Stimulated activated naive CD8-positive, alpha-beta T cell treated with anti-CD3 and anti-CD28 coated beads, Interleukin-15, Interleukin-2, amounts not matched to agents 100 ng/mL and 50 ng/mL, for 24 hours (primary cell): ENCODE measurements at regions not wholly inside any gene's neighbourhood (a gene's known extent, or its start where the extent isn't known, plus 50 kb on each side); places are given as distances from the start of the nearest gene placed in this dataset.

Source experiments
- H3K27ac Mint-ChIP-seq: one replicate; pipeline ENCODE4 v1.8.0; 2021; ENCODE audit warnings: mild to moderate bottlenecking, mixed read lengths
- H3K27me3 Mint-ChIP-seq: one replicate; pipeline ENCODE4 v1.8.0; 2021; ENCODE audit warnings: mixed read lengths
- H3K36me3 Mint-ChIP-seq: one replicate; pipeline ENCODE4 v1.8.0; 2021; ENCODE audit warnings: low read depth, mixed read lengths
- H3K4me1 Mint-ChIP-seq: one replicate; pipeline ENCODE4 v1.8.0; 2021; ENCODE audit warnings: low read depth, mixed read lengths
- H3K4me3 Mint-ChIP-seq: one replicate; pipeline ENCODE4 v1.8.0; 2021; ENCODE audit warnings: mild to moderate bottlenecking, mixed read lengths
- H3K9me3 Mint-ChIP-seq: one replicate; pipeline ENCODE4 v1.8.0; 2021; ENCODE audit warnings: mixed read lengths

DNA sequence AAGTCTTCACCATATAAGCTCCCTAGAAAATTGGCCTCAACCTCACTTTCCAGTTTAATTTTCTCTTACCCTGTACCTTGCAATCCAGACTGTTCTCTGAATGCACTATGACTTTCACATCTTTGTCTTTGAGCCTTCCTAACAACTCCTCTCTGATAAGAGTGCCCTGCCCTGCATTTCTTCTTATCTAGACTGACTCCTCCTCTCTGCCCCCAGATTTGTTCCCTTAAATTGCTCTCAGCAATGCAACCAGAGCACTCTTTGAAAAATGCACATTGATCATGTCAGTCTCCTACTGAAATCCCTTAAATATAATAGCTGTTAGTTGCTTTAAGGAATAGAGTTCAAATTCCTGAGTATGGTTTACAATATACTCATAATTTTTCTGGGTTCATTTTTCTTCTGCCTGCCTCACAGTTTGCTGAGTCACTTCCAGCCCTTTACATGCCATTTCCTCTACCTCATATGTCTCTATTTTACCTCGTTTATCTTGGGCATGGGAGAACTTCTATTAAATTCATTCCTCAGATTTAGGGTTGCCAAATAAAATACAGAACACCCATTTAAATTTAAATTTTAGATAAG is 582.7 kb upstream of the AADAT start:
- Mint-ChIP-seq H3K4me1 (no peaks in the 10 kb centered on the region), H3K27me3 (no peaks in the 10 kb centered on the region), H3K4me3 (no peak overlapping the region), H3K27ac (no peak overlapping the region), H3K9me3 (peaks cover 16% of the 10 kb centered on the region), H3K36me3 (no peaks in the 10 kb centered on the region)

DNA sequence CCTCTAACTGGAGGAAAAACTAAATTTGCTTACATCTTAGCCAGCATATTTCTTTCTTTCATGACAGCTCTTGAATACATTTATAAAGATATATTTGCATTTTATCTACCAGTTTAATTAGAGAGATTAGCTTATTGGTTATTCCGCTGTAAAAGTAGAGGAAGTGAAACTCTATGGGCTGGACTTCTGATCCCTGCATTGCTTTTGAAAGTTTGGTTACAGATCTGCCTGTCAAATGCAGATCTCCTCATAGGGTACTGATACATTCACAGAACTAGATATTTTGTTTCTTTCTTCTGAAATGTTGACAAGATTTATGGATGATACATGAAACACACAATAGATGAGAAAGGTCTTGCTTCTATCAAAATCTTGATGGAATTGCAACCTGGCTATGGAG is 581.4 kb upstream of the AADAT start:
- Mint-ChIP-seq H3K27me3 (no peaks in the 10 kb centered on the region), H3K4me1 (no peaks in the 10 kb centered on the region), H3K27ac (no peak overlapping the region), H3K4me3 (no peak overlapping the region), H3K9me3 (peaks cover 17% of the 10 kb centered on the region), H3K36me3 (no peaks in the 10 kb centered on the region)

DNA sequence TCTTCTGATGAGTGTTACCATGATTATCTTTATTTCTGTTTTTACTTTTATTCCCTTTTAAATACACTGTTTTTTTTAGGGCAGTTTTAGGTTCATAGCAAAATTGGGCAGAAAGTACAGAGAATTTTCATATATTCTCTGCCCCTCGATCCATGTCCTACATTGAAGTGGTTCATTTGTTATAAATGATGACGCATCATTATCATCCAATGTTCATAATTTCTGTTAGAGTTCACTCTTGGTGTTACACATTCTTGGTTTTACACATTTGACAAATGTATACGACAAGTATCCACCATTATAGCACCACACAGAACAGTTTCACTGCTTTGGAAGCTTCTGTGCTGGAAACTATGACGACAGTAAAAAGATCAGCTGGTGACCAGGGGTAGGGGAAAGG is 578.1 kb upstream of the AADAT start:
- H3K4me1 Mint-ChIP-seq = no peaks in the 10 kb centered on the region
- H3K27me3 Mint-ChIP-seq = no peaks in the 10 kb centered on the region
- H3K27ac Mint-ChIP-seq = no peak overlapping the region
- H3K4me3 Mint-ChIP-seq = no peak overlapping the region
- peaks cover 17% of the 10 kb centered on the region for H3K9me3 Mint-ChIP-seq
- no peaks in the 10 kb centered on the region for H3K36me3 Mint-ChIP-seq

DNA sequence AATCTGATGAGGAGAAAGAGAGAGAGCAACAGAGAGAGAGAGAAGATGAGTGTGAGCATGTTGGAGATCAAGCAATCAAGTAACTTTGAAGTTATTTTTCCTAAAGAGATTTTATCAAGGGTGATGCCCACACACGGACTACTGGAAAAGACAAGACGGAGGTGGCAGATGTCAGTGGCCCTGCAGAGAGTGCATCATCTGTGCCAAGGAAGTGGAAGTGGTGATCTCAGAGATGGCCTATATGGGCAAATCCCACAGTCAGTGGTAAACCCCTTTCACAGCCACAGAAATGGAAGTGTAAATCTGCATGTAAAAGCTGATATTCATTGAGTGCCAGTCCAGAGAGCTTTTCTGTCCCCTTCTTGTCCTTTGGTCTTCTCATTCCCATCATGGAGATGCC is 577.2 kb upstream of the AADAT start:
- Mint-ChIP-seq H3K4me1 (no peaks in the 10 kb centered on the region), H3K9me3 (peaks cover 11% of the 10 kb centered on the region), H3K4me3 (no peak overlapping the region), H3K36me3 (no peaks in the 10 kb centered on the region), H3K27ac (no peak overlapping the region), H3K27me3 (no peaks in the 10 kb centered on the region)

DNA sequence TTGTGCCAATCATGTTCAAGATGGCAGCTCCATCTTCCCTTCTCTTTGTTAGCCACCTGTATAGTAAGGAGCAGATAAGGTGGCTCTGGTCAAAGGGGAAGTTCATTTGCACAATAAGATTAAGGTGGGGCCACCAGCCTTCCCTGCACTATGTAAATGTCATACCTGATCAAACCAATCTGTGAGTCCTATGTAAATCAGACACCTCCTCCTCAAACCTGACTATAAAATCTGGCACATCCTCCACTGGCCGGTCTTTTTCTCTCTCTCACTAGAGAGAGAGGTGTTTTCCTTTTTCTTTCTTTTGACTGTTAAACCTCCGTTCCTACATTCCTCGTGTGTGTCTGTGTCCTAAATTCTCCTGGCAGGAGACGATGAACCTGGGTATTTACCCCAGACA is 572.5 kb upstream of the AADAT start:
- H3K9me3 Mint-ChIP-seq = peaks cover 5% of the 10 kb centered on the region
- no peaks in the 10 kb centered on the region for H3K36me3 Mint-ChIP-seq
- H3K27ac Mint-ChIP-seq = no peak overlapping the region
- H3K4me3 Mint-ChIP-seq = no peak overlapping the region
- H3K4me1 Mint-ChIP-seq = no peaks in the 10 kb centered on the region
- H3K27me3 Mint-ChIP-seq = no peaks in the 10 kb centered on the region

DNA sequence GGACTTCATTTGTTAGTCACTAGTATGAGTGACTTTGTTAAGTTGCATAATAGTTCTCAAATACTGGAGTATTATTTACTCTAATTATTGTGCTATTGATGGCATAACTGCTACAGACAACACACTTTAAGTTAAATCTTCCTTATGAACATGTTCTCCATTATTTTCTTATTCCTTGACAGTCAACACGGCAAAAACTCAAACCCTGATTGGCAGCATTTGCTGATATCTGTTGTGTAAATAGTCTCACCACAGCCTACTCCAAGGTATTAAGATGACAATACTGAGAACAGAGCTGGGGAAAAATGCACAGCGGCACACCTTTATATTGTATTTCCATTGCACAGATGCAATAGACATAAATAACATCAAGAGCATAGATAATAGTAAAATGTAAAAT is 568.0 kb upstream of the AADAT start:
- Mint-ChIP-seq H3K27ac (no peak overlapping the region), H3K4me3 (no peak overlapping the region), H3K9me3 (no peaks in the 10 kb centered on the region), H3K4me1 (no peaks in the 10 kb centered on the region), H3K36me3 (no peaks in the 10 kb centered on the region), H3K27me3 (no peaks in the 10 kb centered on the region)

DNA sequence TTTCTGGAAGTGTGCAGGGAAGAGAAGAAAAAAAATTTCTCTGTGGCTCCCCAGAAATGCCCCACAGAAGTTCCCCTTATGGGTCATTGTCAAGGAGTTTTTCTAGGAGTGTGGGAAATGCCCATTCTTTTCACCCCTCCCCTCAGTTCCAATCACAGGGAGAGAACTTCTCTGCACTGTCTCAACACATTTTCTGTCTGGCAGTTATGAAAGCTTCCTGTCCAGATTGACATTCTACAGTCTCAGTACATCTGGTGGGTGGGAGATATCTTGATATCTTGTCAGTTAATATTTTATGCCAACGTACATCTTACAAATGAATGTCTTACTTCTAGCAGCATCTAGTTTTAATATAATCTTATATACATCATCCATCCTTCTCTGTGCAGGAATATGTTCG is 566.8 kb upstream of the AADAT start:
- no peaks in the 10 kb centered on the region for H3K4me1 Mint-ChIP-seq

DNA sequence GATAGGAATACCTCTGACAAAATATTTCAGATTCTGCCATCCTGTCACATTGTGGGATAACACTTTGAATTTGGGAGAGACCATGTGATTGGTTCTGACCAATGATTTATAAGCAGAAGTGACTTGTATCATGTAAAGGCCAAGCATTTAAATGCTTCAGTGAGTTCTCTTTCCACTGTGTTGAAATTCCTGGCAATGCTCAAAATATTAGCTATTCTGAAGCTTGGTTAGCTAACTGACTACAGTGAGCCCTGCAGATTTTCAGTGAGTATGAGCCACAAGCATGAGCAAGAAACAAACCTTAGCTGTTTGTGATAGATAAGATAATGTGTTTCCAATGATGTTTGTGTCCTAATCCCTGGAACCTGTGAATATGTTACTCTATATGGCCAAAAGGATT is 562.8 kb upstream of the AADAT start:
- no peaks in the 10 kb centered on the region for H3K9me3 Mint-ChIP-seq
- no peaks in the 10 kb centered on the region for H3K36me3 Mint-ChIP-seq
- H3K4me1 Mint-ChIP-seq = no peaks in the 10 kb centered on the region
- no peaks in the 10 kb centered on the region for H3K27me3 Mint-ChIP-seq
- no peak overlapping the region for H3K27ac Mint-ChIP-seq
- no peak overlapping the region for H3K4me3 Mint-ChIP-seq

More for the DNA sequence above, 566.8 kb upstream of the AADAT start:
- Mint-ChIP-seq H3K9me3 (no peaks in the 10 kb centered on the region), H3K27ac (no peak overlapping the region), H3K36me3 (no peaks in the 10 kb centered on the region), H3K4me3 (no peak overlapping the region), H3K27me3 (no peaks in the 10 kb centered on the region)

DNA sequence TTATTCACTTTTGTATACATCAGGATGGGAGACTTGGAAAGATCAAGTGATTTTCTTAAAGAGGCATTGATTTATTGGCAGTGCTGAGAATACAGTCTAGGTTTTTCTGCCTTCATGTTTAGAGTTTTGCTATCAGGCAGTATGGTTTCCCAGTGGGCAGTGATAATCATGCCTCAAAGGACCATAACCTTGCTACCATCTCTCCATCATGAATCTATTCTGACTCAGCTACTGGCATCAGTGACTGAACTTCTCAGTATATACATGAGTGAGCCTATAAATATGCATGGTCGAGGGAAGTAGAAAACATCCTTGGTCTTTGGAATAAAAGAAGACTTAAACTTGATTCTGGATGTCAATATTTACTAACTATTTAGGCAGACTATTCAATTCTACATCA is 562.0 kb upstream of the AADAT start:
- Mint-ChIP-seq H3K4me3 (no peak overlapping the region), H3K27ac (no peak overlapping the region), H3K4me1 (no peaks in the 10 kb centered on the region), H3K9me3 (no peaks in the 10 kb centered on the region), H3K36me3 (no peaks in the 10 kb centered on the region), H3K27me3 (no peaks in the 10 kb centered on the region)

DNA sequence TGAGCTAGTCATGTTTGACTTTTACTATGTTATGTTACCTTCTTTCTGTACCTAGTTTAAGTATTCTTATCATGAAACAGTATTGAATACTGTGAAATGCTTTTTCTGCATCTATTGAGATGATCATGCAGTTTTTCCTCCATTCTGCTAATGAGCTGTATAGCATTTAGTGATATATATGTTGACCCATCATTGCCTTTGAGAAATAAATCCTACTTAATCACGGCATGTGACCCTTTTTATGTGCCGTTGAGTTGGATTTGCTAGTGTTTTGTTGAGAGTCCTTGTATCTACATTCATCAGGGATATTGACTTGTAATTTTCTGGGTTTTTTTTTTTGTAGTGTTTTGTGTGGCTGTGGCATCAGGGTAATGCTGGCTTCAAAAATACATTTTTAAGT is 537.7 kb upstream of the AADAT start:
- H3K27me3 Mint-ChIP-seq = no peaks in the 10 kb centered on the region
- H3K27ac Mint-ChIP-seq = no peak overlapping the region
- H3K36me3 Mint-ChIP-seq = no peaks in the 10 kb centered on the region
- H3K4me3 Mint-ChIP-seq = no peak overlapping the region
- H3K4me1 Mint-ChIP-seq = no peaks in the 10 kb centered on the region
- H3K9me3 Mint-ChIP-seq = peaks cover 28% of the 10 kb centered on the region

DNA sequence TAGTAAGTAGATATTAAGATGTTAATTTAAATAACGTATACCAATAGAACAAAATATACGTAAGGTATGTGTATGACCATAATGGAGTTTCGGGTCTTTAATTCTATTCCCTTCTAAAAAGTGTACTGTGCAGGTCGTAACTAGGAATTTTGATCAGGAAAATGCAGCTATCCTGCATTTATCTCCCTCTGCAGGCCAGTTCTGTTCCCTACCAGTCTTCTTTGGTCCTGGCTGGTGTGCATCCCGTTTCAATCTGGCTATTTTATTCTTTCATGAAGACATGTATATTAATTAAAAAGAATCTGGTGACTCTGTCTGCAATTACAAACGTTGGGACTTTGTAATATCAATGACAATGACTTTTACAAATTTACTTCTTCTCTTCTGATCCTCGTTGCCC is 534.1 kb upstream of the AADAT start:
- H3K4me1 Mint-ChIP-seq = no peaks in the 10 kb centered on the region
- peaks cover 10% of the 10 kb centered on the region for H3K9me3 Mint-ChIP-seq
- H3K27me3 Mint-ChIP-seq = no peaks in the 10 kb centered on the region
- no peaks in the 10 kb centered on the region for H3K36me3 Mint-ChIP-seq
- H3K4me3 Mint-ChIP-seq = no peak overlapping the region
- no peak overlapping the region for H3K27ac Mint-ChIP-seq

DNA sequence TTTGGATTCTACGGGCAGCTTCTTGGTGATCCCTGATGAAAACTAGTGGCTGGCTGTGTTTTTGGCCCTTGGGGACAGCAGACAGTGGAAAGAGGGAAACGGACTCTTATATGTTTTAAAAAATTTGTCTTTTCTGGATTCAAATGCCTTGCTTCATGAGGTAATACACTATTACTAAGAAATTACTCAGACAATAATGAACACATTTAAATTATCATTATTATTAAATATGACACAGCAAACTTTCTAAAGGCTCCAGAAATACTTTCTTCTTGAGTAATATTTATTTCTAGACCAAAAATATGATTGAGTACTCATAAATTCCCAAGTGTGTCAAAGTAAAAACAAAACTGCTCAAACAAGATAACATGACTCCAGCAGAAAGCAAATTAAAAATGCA is 520.7 kb upstream of the AADAT start:
- Mint-ChIP-seq H3K9me3 (peaks cover 16% of the 10 kb centered on the region), H3K4me3 (no peak overlapping the region), H3K36me3 (no peaks in the 10 kb centered on the region), H3K27me3 (no peaks in the 10 kb centered on the region), H3K4me1 (no peaks in the 10 kb centered on the region), H3K27ac (no peak overlapping the region)

DNA sequence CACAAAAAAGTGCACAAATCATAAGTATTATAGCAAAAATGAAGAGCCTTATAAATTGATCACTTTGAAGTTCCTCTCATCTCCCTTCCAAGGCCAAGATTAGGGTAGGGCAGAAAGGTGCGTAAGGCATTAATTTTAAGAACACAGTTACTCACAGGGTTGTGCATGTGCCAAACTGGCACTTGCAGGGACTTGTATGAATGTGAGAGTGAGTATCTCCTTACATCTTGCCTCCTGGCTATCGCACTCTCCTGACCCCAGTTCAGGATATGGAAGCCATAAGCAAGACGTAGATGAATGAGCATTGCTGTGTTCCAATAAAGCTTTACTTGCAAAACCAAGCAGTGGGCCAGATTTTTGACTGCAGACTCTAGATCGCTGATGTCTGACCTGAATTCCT is 510.1 kb upstream of the AADAT start:
- H3K27me3 Mint-ChIP-seq = no peaks in the 10 kb centered on the region
- no peak overlapping the region for H3K4me3 Mint-ChIP-seq
- H3K36me3 Mint-ChIP-seq = no peaks in the 10 kb centered on the region
- H3K9me3 Mint-ChIP-seq = peaks cover 8% of the 10 kb centered on the region
- H3K4me1 Mint-ChIP-seq = no peaks in the 10 kb centered on the region
- no peak overlapping the region for H3K27ac Mint-ChIP-seq

DNA sequence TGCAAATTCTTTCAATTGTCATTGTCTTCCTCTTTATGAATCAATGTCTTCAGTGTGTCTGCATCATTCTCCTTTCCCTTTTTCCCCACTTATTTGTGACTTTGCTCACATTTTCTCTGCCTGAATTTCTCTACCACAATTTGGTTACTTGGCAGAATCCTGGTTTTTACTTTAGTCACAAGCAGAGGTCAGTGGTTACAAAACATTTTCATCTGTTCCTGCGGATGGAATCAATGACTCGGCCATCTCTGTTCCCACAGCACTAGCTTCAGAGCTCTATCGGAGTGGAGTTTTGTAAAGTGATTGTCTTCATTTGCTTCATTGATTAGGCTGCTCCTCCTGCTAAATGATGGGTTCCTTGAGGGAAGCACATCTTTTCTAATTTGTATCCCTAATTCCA is 501.3 kb upstream of the AADAT start:
- Mint-ChIP-seq H3K27ac (no peak overlapping the region), H3K27me3 (no peaks in the 10 kb centered on the region), H3K36me3 (no peaks in the 10 kb centered on the region), H3K9me3 (peaks cover 8% of the 10 kb centered on the region), H3K4me1 (no peaks in the 10 kb centered on the region), H3K4me3 (no peak overlapping the region)

DNA sequence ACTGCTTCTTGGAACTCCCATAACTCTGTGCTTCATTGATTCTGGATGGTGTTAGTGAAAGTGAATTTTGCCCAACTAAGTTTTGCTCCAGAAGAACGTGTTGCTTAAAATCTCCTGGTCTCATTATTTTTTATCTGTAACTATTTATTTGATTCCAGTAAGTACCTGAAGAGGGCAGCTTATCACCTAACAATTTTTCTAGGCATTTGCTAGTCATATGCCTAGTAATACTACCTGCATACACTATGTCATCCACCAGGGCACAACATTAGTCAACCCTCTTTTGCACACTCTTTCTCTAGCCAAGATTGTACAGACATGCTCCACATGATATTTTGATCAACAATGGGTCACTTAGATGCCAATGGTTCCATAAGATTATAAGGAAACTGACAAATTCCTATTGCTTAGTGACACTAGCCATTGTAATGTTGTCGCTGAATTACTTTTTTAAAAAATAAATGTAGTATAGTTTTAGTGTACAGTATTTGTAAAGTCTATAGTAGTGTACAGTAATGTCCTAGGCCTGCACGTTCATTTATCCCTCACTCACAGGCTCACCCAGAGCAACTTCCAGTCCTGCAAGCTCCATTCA is 499.9 kb upstream of the AADAT start:
- Mint-ChIP-seq H3K27me3 (no peaks in the 10 kb centered on the region), H3K4me1 (no peaks in the 10 kb centered on the region), H3K27ac (no peak overlapping the region), H3K4me3 (no peak overlapping the region), H3K9me3 (peaks cover under 1% of the 10 kb centered on the region), H3K36me3 (no peaks in the 10 kb centered on the region)

DNA sequence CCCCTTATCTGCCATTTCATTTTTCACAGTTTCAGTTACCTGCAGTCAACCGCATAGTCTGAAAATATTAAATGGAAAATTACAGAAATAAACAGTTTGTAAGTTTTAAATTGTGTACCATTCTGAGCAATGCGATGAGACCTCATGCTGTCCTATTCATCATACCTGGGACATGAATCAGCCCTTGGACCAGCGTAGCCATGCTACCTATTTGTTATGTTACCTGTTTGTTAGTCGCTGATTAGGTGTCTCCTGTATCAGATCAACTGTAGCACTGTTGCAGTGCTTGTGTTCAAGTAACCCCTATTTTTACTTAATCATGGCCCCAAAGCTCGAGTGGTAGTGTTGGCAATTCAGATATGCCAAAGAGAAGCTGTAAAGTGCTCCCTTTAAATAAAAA is 492.2 kb upstream of the AADAT start:
- Mint-ChIP-seq H3K36me3 (no peaks in the 10 kb centered on the region), H3K27me3 (no peaks in the 10 kb centered on the region), H3K9me3 (peaks cover 4% of the 10 kb centered on the region), H3K4me3 (no peak overlapping the region), H3K4me1 (no peaks in the 10 kb centered on the region), H3K27ac (no peak overlapping the region)
